ENCODE measurements at regions not wholly inside any gene's neighbourhood (a gene's known extent, or its start where the extent isn't known, plus 50 kb on each side); places are given as distances from the start of the nearest gene placed in this dataset.

GRCh38 chr1:244968471-244968871 lies 104.1 kb upstream of the HNRNPU start:
- H3K27me3 ChIP-seq (ENCODE audit: insufficient read depth, low read length): no peaks in the 10 kb centered on the region
- H3K36me3 ChIP-seq (ENCODE audit: insufficient read depth, low read depth, low read length): no peaks in the 10 kb centered on the region
- H3K27ac ChIP-seq (ENCODE audit: low read length): peak overlapping the region; percentile 21
- peak overlapping the region; percentile 83 for H3K4me3 ChIP-seq (ENCODE audit: low read length)
- no peaks in the 10 kb centered on the region for H3K9me3 ChIP-seq (ENCODE audit: insufficient read depth, low read depth, low read length)
- peaks cover 14% of the 10 kb centered on the region; the same call in 1 of the 2 replicates for H3K4me1 ChIP-seq (ENCODE audit: insufficient read depth, low read length)
- peak overlapping the region; percentile 89; the same call in 1 of the 2 replicates for H3K9ac ChIP-seq (ENCODE audit: low read depth, low read length)

DNA sequence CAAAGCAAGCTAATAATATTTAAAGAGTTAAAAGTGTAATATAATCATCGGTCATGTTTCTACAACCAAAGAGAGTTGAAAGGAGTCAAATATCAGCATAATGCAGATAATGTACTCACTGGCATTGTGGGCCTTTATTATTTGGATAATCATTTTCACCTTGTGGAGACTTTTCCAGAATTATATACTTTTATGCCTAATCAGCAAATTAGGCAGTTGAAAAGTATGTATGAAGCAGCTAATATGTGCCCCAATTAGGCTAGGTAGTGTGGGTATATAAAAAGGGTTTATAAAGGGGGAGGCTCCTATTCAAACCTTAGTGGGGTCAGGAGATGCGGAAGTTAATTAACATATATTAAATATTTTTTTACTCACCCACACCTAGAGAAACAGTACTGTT lies 102.8 kb upstream of the HNRNPU start:
- H3K9ac ChIP-seq (ENCODE audit: low read depth, low read length): no peak overlapping the region
- no peak overlapping the region for H3K27ac ChIP-seq (ENCODE audit: low read length)
- peaks cover 14% of the 10 kb centered on the region; the same call in 1 of the 2 replicates for H3K4me1 ChIP-seq (ENCODE audit: insufficient read depth, low read length)
- no peaks in the 10 kb centered on the region for H3K36me3 ChIP-seq (ENCODE audit: insufficient read depth, low read depth, low read length)
- no peaks in the 10 kb centered on the region for H3K9me3 ChIP-seq (ENCODE audit: insufficient read depth, low read depth, low read length)
- no peak overlapping the region for H3K4me3 ChIP-seq (ENCODE audit: low read length)
- H3K27me3 ChIP-seq (ENCODE audit: insufficient read depth, low read length): no peaks in the 10 kb centered on the region

- no peak overlapping the region for H3K27ac ChIP-seq (ENCODE audit: low read length)
- no peak overlapping the region for H3K4me3 ChIP-seq (ENCODE audit: low read length)
- no peak overlapping the region for H3K9ac ChIP-seq (ENCODE audit: low read depth, low read length)
- no peaks in the 10 kb centered on the region for H3K9me3 ChIP-seq (ENCODE audit: insufficient read depth, low read depth, low read length)
- H3K27me3 ChIP-seq (ENCODE audit: insufficient read depth, low read length): no peaks in the 10 kb centered on the region
- H3K36me3 ChIP-seq (ENCODE audit: insufficient read depth, low read depth, low read length): no peaks in the 10 kb centered on the region
- peaks cover 9% of the 10 kb centered on the region; the same call in 1 of the 2 replicates for H3K4me1 ChIP-seq (ENCODE audit: insufficient read depth, low read length)
Observed at GRCh38 chr1:244965185-244966030, 101.1 kb upstream of the HNRNPU start.

DNA sequence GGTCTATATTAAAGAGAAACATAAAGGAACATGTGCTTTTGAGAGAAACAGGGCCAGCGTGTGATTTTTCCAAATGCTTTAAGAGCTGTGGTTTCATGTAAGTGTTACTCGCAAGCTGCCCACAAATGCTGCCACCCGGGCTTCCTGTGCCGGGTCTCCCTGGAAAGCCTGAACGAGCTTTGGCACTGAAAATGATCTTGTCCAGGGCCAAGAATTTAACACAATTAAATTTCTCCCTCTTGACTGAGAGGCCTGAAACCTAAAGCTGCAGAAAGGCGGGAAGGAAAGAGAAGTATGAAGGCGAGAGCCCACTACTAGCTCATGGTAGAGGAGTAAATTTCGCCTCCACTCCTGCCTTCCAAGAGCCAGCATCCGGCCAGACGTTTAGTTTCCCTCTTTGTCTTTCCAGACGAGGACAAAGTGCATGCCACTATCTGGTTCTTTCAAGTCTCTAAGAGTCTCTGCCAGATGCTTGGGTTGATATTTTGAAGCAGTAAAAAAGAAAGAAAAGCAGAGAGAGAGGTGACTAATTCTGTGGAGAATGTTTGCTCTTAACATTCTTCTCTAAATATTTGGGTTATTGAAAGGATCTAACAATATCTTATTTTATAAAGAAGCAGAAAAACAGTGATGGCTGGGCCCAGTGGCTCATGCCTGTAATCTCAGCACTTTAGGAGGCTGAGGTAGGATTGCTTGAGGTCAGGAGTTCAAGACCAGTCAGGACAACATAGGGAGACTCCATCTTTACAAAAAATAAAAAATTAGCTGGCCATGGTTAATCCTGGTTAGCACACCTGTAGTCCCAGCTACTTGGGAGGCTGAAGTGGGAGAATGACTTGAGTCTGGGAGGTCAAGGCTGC lies 100.0 kb upstream of the HNRNPU start:
- Histone ChIP-seq H3K9ac (ENCODE audit: low read depth, low read length) (no peak overlapping the region), H3K4me3 (ENCODE audit: low read length) (no peak overlapping the region), H3K9me3 (ENCODE audit: insufficient read depth, low read depth, low read length) (no peaks in the 10 kb centered on the region), H3K27ac (ENCODE audit: low read length) (no peak overlapping the region), H3K4me1 (ENCODE audit: insufficient read depth, low read length) (peaks cover 9% of the 10 kb centered on the region; the same call in 1 of the 2 replicates), H3K27me3 (ENCODE audit: insufficient read depth, low read length) (no peaks in the 10 kb centered on the region), H3K36me3 (ENCODE audit: insufficient read depth, low read depth, low read length) (no peaks in the 10 kb centered on the region)

DNA sequence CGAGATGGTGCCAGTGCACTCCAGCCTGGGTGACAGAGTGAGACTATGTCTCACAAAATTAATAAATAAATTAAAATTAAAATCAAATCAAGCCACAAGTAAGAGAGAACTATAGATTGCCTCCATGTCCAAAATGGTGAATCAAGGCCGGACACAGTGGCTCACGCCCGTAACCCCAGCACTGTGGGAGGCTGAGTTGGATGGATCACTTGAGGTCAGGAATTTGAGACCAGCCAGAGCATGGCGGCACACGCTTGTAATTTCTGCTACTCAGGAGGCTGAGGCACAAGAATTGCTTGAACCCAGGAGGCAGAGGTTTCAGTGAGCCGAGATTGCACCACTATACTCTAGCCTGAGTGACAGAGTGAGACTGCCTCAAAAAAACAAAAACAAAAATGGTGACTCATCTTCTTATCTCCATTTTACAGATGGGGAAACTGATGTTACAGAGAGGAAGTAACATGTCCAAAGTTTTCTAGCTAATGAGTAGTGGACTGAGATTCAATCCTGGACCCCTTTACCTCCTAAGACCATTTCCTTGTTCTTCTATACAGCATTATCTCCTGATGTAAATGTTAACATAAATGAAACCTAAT lies 99.0 kb upstream of the HNRNPU start:
- H3K27me3 ChIP-seq (ENCODE audit: insufficient read depth, low read length): no peaks in the 10 kb centered on the region
- H3K36me3 ChIP-seq (ENCODE audit: insufficient read depth, low read depth, low read length): no peaks in the 10 kb centered on the region
- no peaks in the 10 kb centered on the region for H3K9me3 ChIP-seq (ENCODE audit: insufficient read depth, low read depth, low read length)
- 0 out of 2 replicates have a peak, but pooled peaks cover 3% of the 10 kb centered on the region for H3K4me1 ChIP-seq (ENCODE audit: insufficient read depth, low read length)
- H3K4me3 ChIP-seq (ENCODE audit: low read length): no peak overlapping the region
- H3K9ac ChIP-seq (ENCODE audit: low read depth, low read length): no peak overlapping the region
- H3K27ac ChIP-seq (ENCODE audit: low read length): no peak overlapping the region

- Histone ChIP-seq H3K27ac (ENCODE audit: low read length) (no peak overlapping the region), H3K27me3 (ENCODE audit: insufficient read depth, low read length) (no peaks in the 10 kb centered on the region), H3K9ac (ENCODE audit: low read depth, low read length) (no peak overlapping the region), H3K9me3 (ENCODE audit: insufficient read depth, low read depth, low read length) (no peaks in the 10 kb centered on the region), H3K4me1 (ENCODE audit: insufficient read depth, low read length) (no peaks in the 10 kb centered on the region), H3K36me3 (ENCODE audit: insufficient read depth, low read depth, low read length) (no peaks in the 10 kb centered on the region), H3K4me3 (ENCODE audit: low read length) (no peak overlapping the region)
Observed at GRCh38 chr1:244962130-244962529, 97.8 kb upstream of the HNRNPU start.

- no peak overlapping the region for H3K4me3 ChIP-seq (ENCODE audit: low read length)
Observed at GRCh38 chr1:244960904-244961303, 96.6 kb upstream of the HNRNPU start.

DNA sequence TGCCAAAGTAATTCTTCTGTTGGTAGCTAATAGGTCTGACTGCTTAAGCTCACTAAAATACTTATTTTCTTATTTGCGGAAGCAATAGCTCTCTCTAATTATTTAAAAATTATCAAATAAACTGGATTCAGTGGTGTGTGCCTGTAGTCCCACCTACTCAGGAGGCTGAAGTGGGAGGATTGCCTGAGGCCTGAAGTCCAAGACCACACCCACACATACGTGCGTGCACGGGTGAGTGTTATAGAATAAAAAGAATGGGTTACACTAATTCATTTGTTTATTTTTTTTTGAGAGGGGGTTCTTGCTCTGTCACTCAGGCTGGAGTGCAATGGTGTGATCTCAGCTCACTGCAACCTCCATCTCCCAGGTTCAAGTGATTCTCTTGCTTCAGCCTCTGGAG lies 94.2 kb upstream of the HNRNPU start:
- Histone ChIP-seq H3K9ac (ENCODE audit: low read depth, low read length) (no peak overlapping the region), H3K9me3 (ENCODE audit: insufficient read depth, low read depth, low read length) (no peaks in the 10 kb centered on the region), H3K4me3 (ENCODE audit: low read length) (no peak overlapping the region), H3K27me3 (ENCODE audit: insufficient read depth, low read length) (no peaks in the 10 kb centered on the region), H3K4me1 (ENCODE audit: insufficient read depth, low read length) (no peaks in the 10 kb centered on the region), H3K27ac (ENCODE audit: low read length) (no peak overlapping the region), H3K36me3 (ENCODE audit: insufficient read depth, low read depth, low read length) (no peaks in the 10 kb centered on the region)

More at GRCh38 chr1:244960904-244961303, 96.6 kb upstream of the HNRNPU start:
- Histone ChIP-seq H3K27me3 (ENCODE audit: insufficient read depth, low read length) (no peaks in the 10 kb centered on the region), H3K9ac (ENCODE audit: low read depth, low read length) (no peak overlapping the region), H3K4me1 (ENCODE audit: insufficient read depth, low read length) (no peaks in the 10 kb centered on the region), H3K36me3 (ENCODE audit: insufficient read depth, low read depth, low read length) (no peaks in the 10 kb centered on the region), H3K9me3 (ENCODE audit: insufficient read depth, low read depth, low read length) (no peaks in the 10 kb centered on the region), H3K27ac (ENCODE audit: low read length) (no peak overlapping the region)

DNA sequence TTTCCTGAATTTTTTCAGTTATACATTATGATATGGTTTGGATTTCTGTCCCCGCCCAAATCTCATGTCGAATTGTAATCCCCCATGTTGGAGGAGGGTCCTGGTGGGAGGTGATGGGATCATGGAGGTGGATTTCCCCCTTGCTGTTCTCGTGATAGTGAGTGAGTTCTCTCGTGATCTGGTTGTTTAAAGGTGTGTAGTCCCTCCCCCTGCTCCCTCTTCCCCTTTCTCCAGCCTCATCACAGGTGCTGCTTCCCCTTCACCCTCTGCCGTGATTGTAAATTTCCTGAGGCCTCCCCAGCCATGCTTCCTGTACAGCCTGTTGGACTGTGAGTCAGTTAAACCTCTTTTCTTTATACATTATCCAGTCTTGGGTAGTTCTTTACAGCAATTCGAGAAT lies 93.2 kb upstream of the HNRNPU start:
- H3K27me3 ChIP-seq (ENCODE audit: insufficient read depth, low read length): no peaks in the 10 kb centered on the region
- H3K27ac ChIP-seq (ENCODE audit: low read length): no peak overlapping the region
- no peak overlapping the region for H3K9ac ChIP-seq (ENCODE audit: low read depth, low read length)
- H3K9me3 ChIP-seq (ENCODE audit: insufficient read depth, low read depth, low read length): no peaks in the 10 kb centered on the region
- no peak overlapping the region for H3K4me3 ChIP-seq (ENCODE audit: low read length)
- no peaks in the 10 kb centered on the region for H3K36me3 ChIP-seq (ENCODE audit: insufficient read depth, low read depth, low read length)
- H3K4me1 ChIP-seq (ENCODE audit: insufficient read depth, low read length): no peaks in the 10 kb centered on the region

DNA sequence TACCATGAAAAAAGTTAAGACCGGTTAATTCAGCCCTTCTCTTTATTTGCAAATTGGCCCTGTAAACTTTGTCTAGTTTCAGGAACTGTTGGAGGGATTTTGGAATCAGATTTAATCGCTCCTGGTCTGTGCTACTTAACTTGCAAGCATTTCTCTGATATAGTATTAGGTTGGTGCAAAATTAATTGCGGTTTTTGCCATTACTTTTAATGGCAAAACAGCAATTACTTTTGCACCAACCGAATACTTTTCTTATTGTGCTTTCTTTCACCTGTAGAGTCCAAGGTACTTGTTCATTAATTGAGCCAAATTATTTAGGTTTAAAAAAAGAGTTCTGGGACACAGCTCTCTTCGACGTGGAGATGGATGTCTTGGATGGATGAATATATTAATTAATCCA lies 92.8 kb upstream of the HNRNPU start:
- H3K27me3 ChIP-seq (ENCODE audit: insufficient read depth, low read length): no peaks in the 10 kb centered on the region
- H3K9me3 ChIP-seq (ENCODE audit: insufficient read depth, low read depth, low read length): no peaks in the 10 kb centered on the region
- no peak overlapping the region for H3K27ac ChIP-seq (ENCODE audit: low read length)
- no peak overlapping the region for H3K9ac ChIP-seq (ENCODE audit: low read depth, low read length)
- no peaks in the 10 kb centered on the region for H3K4me1 ChIP-seq (ENCODE audit: insufficient read depth, low read length)
- no peak overlapping the region for H3K4me3 ChIP-seq (ENCODE audit: low read length)
- no peaks in the 10 kb centered on the region for H3K36me3 ChIP-seq (ENCODE audit: insufficient read depth, low read depth, low read length)

- no peak overlapping the region for H3K9ac ChIP-seq (ENCODE audit: low read depth, low read length)
- H3K9me3 ChIP-seq (ENCODE audit: insufficient read depth, low read depth, low read length): no peaks in the 10 kb centered on the region
- no peaks in the 10 kb centered on the region for H3K4me1 ChIP-seq (ENCODE audit: insufficient read depth, low read length)
- no peak overlapping the region for H3K27ac ChIP-seq (ENCODE audit: low read length)
- H3K27me3 ChIP-seq (ENCODE audit: insufficient read depth, low read length): no peaks in the 10 kb centered on the region
- no peak overlapping the region for H3K4me3 ChIP-seq (ENCODE audit: low read length)
- no peaks in the 10 kb centered on the region for H3K36me3 ChIP-seq (ENCODE audit: insufficient read depth, low read depth, low read length)
Observed at GRCh38 chr1:244955661-244956060, 91.3 kb upstream of the HNRNPU start.
